NCI-H82 treated with DMSO at 0.1 percent for 48 hours (cell line): ENCODE measurements at regions not wholly inside any gene's neighbourhood (a gene's known extent, or its start where the extent isn't known, plus 50 kb on each side); places are given as distances from the start of the nearest gene placed in this dataset.
A peak's percentile ranks its signal among the peaks of the same experiment; 100 is the strongest.

Experiments
- DNase-seq: peaks from one replicate; lab custom pipeline; 2025; ENCODE audit not compliant: unreplicated experiment; lab: John Stamatoyannopoulos, UW

DNA sequence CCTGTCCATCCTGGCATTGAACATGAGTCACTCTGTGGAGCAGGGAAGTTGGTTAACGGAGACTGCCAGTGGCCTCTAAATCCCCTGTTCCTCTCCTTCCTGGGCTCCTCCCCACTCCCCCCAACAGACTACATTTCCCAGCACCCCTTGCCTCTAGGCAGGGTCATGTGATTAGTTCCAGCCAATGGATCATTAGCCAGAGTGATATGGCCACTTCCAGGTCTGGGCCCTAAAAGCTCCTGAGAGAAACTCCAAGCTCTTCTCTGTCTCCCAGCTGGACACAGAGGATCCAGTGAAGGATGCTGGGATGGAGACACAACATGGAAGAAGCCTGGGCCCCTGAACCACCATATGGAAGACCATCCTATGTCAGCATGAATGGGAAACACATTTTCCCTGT, 54.4 kb upstream of the RFLNA start:
- peak; percentile 78 for DNase-seq

GRCh38 chr12:124241776-124242528, 52.9 kb upstream of the RFLNA start:
- DNase-seq, result no peak

DNA sequence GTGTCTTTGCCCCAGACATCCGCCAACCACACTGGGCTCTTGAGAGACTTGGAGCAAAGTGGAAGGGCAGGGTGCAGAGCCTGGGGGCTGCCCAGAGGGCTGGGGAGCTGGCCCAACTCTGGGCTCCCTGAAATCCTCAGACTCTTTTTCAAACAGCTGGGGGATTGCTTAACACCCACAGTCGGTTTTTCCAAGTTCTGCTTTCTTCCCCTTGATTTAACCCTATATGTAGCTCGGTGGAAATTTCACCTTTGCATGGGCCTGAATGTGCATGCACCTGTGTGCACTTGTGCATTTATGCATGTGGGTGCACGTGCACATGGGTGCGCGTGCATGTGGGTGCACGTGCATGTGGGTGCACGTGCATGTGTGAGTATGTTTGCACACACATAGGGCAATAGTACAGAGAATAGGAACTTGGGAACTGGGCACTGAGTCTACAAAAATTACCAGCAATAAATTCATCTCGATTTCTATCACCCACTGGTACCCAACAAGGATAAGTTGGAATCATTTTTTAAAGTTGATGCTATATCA, 52.3 kb upstream of the RFLNA start:
- DNase-seq, result no peak

GRCh38 chr12:124243936-124244335, 51.0 kb upstream of the RFLNA start:
- DNase-seq, result no peak
